ENCODE measurements at regions not wholly inside any gene's neighbourhood (a gene's known extent, or its start where the extent isn't known, plus 50 kb on each side); places are given as distances from the start of the nearest gene placed in this dataset.

- Mint-ChIP-seq H3K9me3 (no peaks in the 10 kb centered on the region), H3K27ac (peak overlapping the region; percentile 28), H3K36me3 (no peaks in the 10 kb centered on the region), H3K27me3 (ENCODE audit: insufficient read depth, low read depth) (peaks cover 5% of the 10 kb centered on the region), H3K4me3 (no peak overlapping the region), H3K4me1 (peaks cover 2% of the 10 kb centered on the region)
- no peak for TF ChIP-seq EZH2 (IDR thresholded peaks at IDR 0.05)
- TF ChIP-seq CTCF (IDR thresholded peaks at IDR 0.05), result no peak
- TF ChIP-seq EZH2phosphoT487 (IDR thresholded peaks at IDR 0.05), result no peak
- no peak overlapping the region for H3K4me2 ChIP-seq
- no peaks in the 10 kb centered on the region for H3F3A ChIP-seq (ENCODE audit: low read depth)
- H3K4me3 ChIP-seq, result no peak overlapping the region
- no peaks in the 10 kb centered on the region for H3K79me2 ChIP-seq (ENCODE audit: low read depth)
- no peak overlapping the region for H3K9ac ChIP-seq
- no peaks in the 10 kb centered on the region for H3K9me3 ChIP-seq (ENCODE audit: low read depth)
- H3K27me3 ChIP-seq, result no peaks in the 10 kb centered on the region
- H4K20me1 ChIP-seq (ENCODE audit: low read depth), result no peaks in the 10 kb centered on the region
- H3K4me1 ChIP-seq, result no peaks in the 10 kb centered on the region
- H3K36me3 ChIP-seq, result no peaks in the 10 kb centered on the region
- no peak overlapping the region for H2AFZ ChIP-seq (replicated peaks)
- H3K27ac ChIP-seq, result no peak overlapping the region
- DNase-seq (ENCODE audit: low spot score), result no peak
These were observed 112.5 kb upstream of the SLC44A3 start for GRCh38 chr1:94707321-94708298.

GRCh38 chr1:94702442-94702815, 117.7 kb upstream of the SLC44A3 start:
- Histone ChIP-seq H3K27ac (no peak overlapping the region), H3K36me3 (no peaks in the 10 kb centered on the region), H3K27me3 (no peaks in the 10 kb centered on the region), H3K9ac (no peak overlapping the region), H3K4me3 (no peak overlapping the region), H3F3A (ENCODE audit: low read depth) (peaks cover 10% of the 10 kb centered on the region), H3K9me3 (ENCODE audit: low read depth) (no peaks in the 10 kb centered on the region), H4K20me1 (ENCODE audit: low read depth) (no peaks in the 10 kb centered on the region), H3K4me2 (no peak overlapping the region), H3K79me2 (ENCODE audit: low read depth) (no peaks in the 10 kb centered on the region), H3K4me1 (peaks cover 15% of the 10 kb centered on the region), H2AFZ (replicated peaks) (no peak overlapping the region)
- no peaks in the 10 kb centered on the region for H3K36me3 Mint-ChIP-seq
- TF ChIP-seq EZH2phosphoT487 (IDR thresholded peaks at IDR 0.05) (no peak), CTCF (IDR thresholded peaks at IDR 0.05) (no peak), EZH2 (IDR thresholded peaks at IDR 0.05) (no peak)
- peaks cover 6% of the 10 kb centered on the region for H3K27me3 Mint-ChIP-seq (ENCODE audit: insufficient read depth, low read depth)
- peaks cover 13% of the 10 kb centered on the region for H3K4me1 Mint-ChIP-seq
- no peak overlapping the region for H3K4me3 Mint-ChIP-seq
- H3K27ac Mint-ChIP-seq, result no peak overlapping the region
- no peak for DNase-seq (ENCODE audit: low spot score)
- H3K9me3 Mint-ChIP-seq, result peaks cover 6% of the 10 kb centered on the region

GRCh38 chr1:94701796-94702441, 118.2 kb upstream of the SLC44A3 start:
- no peak for DNase-seq (ENCODE audit: low spot score)
- Histone ChIP-seq H4K20me1 (ENCODE audit: low read depth) (no peaks in the 10 kb centered on the region), H3K4me2 (no peak overlapping the region), H3K9ac (no peak overlapping the region), H3K79me2 (ENCODE audit: low read depth) (no peaks in the 10 kb centered on the region), H3K4me1 (peaks cover 15% of the 10 kb centered on the region), H3F3A (ENCODE audit: low read depth) (peaks cover 10% of the 10 kb centered on the region), H2AFZ (replicated peaks) (no peak overlapping the region), H3K9me3 (ENCODE audit: low read depth) (no peaks in the 10 kb centered on the region), H3K36me3 (no peaks in the 10 kb centered on the region), H3K27me3 (no peaks in the 10 kb centered on the region), H3K27ac (no peak overlapping the region), H3K4me3 (no peak overlapping the region)
- no peaks in the 10 kb centered on the region for H3K36me3 Mint-ChIP-seq
- no peak overlapping the region for H3K4me3 Mint-ChIP-seq
- H3K27ac Mint-ChIP-seq, result no peak overlapping the region
- H3K27me3 Mint-ChIP-seq (ENCODE audit: insufficient read depth, low read depth), result peaks cover 6% of the 10 kb centered on the region
- no peak for TF ChIP-seq CTCF (IDR thresholded peaks at IDR 0.05)
- TF ChIP-seq EZH2phosphoT487 (IDR thresholded peaks at IDR 0.05), result no peak
- TF ChIP-seq EZH2 (IDR thresholded peaks at IDR 0.05), result no peak
- peaks cover 13% of the 10 kb centered on the region for H3K4me1 Mint-ChIP-seq
- peaks cover 6% of the 10 kb centered on the region for H3K9me3 Mint-ChIP-seq
